Upper lobe of left lung (tissue), 6 donors: ENCODE measurements at regions not wholly inside any gene's neighbourhood (a gene's known extent, or its start where the extent isn't known, plus 50 kb on each side); places are given as distances from the start of the nearest gene placed in this dataset.
A peak's percentile ranks its signal among the peaks of the same experiment; 100 is the strongest.

Source experiments
- ATAC-seq, 2 donors: fragments of 200-7000 bp; cut with Tn5 transposase; one replicate each; pipeline ENCODE4 v1.9.1; 2022; ENCODE audit warnings: mild to moderate bottlenecking in 2 of 2, moderate library complexity in 2 of 2; ENCODE audit not compliant: low FRiP score in 2 of 2
- DNase-seq, 2 donors: peaks; one replicate each; pipeline ENCODE4 v3.0.0-alpha.2; 2019 to 2020
- H3K27ac ChIP-seq, 4 donors: fragments of 200-600 bp; sonication (generic); one replicate each; pipeline ENCODE4 v1.5.1; 2016 to 2019
- H3K27me3 ChIP-seq, 4 donors: fragments of 200-600 bp; sonication (generic); one replicate each; pipeline ENCODE4 v1.5.1; 2017 to 2019
- H3K36me3 ChIP-seq, 4 donors: fragments of 200-600 bp; sonication (generic); one replicate each; pipeline ENCODE4 v1.5.1; 2016 to 2019
- H3K4me1 ChIP-seq, 4 donors: fragments of 200-600 bp; sonication (generic); one replicate each; pipeline ENCODE4 v1.5.1; 2018 to 2019
- H3K4me3 ChIP-seq, 4 donors: fragments of 200-600 bp; sonication (generic); one replicate each; pipeline ENCODE4 v1.5.1; 2017 to 2019; ENCODE audit warnings: mild to moderate bottlenecking in 2 of 4, moderate library complexity in 1 of 4
- H3K9me3 ChIP-seq, 4 donors: fragments of 200-600 bp; sonication (generic); one replicate each; pipeline ENCODE4 v1.5.1; 2018 to 2019
- CTCF ChIP-seq, 6 experiments: fragments of 450-650 bp in 4 of 6; fragments of 200-600 bp in 2 of 6; sonication (generic) in 2 of 6; IDR thresholded peaks; one replicate each; pipeline ENCODE4 v1.5.1; 2016 to 2019; ENCODE audit warnings: antibody characterized with exemption in 6 of 6
- EP300 ChIP-seq, 4 donors: sonication (generic); formaldehyde crosslinking; IDR thresholded peaks; one replicate each; pipeline ENCODE4 v1.5.1; 2017; ENCODE audit warnings: antibody characterized with exemption in 4 of 4, control low read depth in 2 of 4
- POLR2A ChIP-seq, 4 donors: fragments of 450-650 bp; IDR thresholded peaks; one replicate each; pipeline ENCODE4 v1.5.1; 2016 to 2017; ENCODE audit warnings: antibody characterized with exemption in 4 of 4, mild to moderate bottlenecking in 2 of 4
- POLR2AphosphoS5 ChIP-seq, 2 donors: sonication (generic); formaldehyde crosslinking; IDR thresholded peaks; one replicate each; pipeline ENCODE4 v1.5.1; 2017; ENCODE audit warnings: antibody characterized with exemption in 2 of 2
- WGBS, 2 donors: methylation state at CpG; one replicate each; pipeline ENCODE4 v1.1.5; 2017 to 2018; 5-methylcytosine and 5-hydroxymethylcytosine counted together
- donor health status: DM: no; HTN: no; CAD: no; lungs with moderate emphysema.
- donor health status: DM: no; HTN: yes; CAD: no; lungs with severe emphysema.

DNA sequence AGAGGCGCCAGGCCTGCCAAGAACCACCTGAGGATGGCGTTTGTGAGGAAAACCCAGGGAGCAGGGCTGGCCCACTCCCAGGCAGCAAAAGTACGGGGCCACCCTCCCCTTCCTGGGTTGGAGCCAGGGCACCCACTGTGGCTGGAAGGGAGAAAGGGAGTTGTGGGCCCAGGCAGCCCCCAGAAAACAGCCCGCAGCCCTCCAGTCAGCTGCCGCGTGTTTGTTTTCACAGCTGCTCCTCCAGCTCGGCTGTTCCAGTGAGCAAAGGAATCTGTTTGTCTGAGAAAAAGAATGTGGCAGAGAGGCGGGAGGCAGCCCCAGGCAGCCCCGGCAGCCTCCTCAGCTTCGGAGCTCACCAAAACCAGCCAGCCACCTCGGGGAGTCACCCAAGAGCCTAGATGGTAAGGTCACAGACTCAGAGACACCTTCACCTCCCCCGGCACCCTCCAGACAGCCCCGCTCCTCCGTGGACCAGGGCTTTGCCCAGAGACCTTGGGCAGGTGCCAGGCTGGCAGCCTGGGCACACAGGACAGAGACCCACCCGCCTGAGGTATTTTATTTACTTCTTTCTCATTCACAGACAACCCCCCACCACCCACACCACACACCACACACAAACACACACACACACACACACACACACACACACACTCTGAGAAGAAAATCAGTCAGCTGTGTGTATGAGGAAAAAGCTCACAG lies 338.1 kb downstream of the BCOR start:
- peak overlapping the region in 3 of 4 donors; percentile 5 to 36 (median 30) for H3K27ac ChIP-seq
- H3K36me3 ChIP-seq, result no peaks in the 10 kb centered on the region
- 45 to 55% methylated on average over 8 to 15 of the region's 15 CpGs for WGBS, 2 donors
- no peak overlapping the region for H3K4me3 ChIP-seq
- no peaks in the 10 kb centered on the region for H3K9me3 ChIP-seq
- peaks cover 2 to 4% (median 4%) of the 10 kb centered on the region in 4 donors for H3K4me1 ChIP-seq
- TF ChIP-seq POLR2A (IDR thresholded peaks at IDR 0.05) (no peak), CTCF (IDR thresholded peaks at IDR 0.05) (no peak)
- H3K27me3 ChIP-seq, result no peaks in the 10 kb centered on the region
- ATAC-seq (peak; percentile 5 to 24), DNase-seq (no peak)

- H3K27me3 ChIP-seq, result no peaks in the 10 kb centered on the region
- no peak for TF ChIP-seq EP300 (IDR thresholded peaks at IDR 0.05)
- no peak for TF ChIP-seq POLR2AphosphoS5 (IDR thresholded peaks at IDR 0.05)
- no peak for TF ChIP-seq POLR2A (IDR thresholded peaks at IDR 0.05)
- TF ChIP-seq CTCF (IDR thresholded peaks at IDR 0.05), result no peak
- no peaks in the 10 kb centered on the region for H3K9me3 ChIP-seq
- H3K4me3 ChIP-seq, result no peak overlapping the region
- ATAC-seq (no peak), DNase-seq (no peak)
- H3K36me3 ChIP-seq, result no peaks in the 10 kb centered on the region
- H3K4me1 ChIP-seq, result peaks cover 0 to 4% (median 2%) of the 10 kb centered on the region in 4 donors
- H3K27ac ChIP-seq, result no peak overlapping the region
- 58 to 92% methylated on average over 2 to 3 of the region's 3 CpGs for WGBS, 2 donors
These were observed 336.8 kb downstream of the BCOR start for GRCh38 chrX:39760930-39761329.

- WGBS, 2 donors, result 87 to 92% methylated on average over 5 of the region's 5 CpGs
- Histone ChIP-seq H3K4me1 (peaks cover 0 to 4% (median 2%) of the 10 kb centered on the region in 4 donors), H3K27ac (no peak overlapping the region), H3K36me3 (no peaks in the 10 kb centered on the region), H3K9me3 (no peaks in the 10 kb centered on the region), H3K4me3 (no peak overlapping the region), H3K27me3 (no peaks in the 10 kb centered on the region)
- no peak for TF ChIP-seq POLR2AphosphoS5 (IDR thresholded peaks at IDR 0.05)
- no peak for TF ChIP-seq EP300 (IDR thresholded peaks at IDR 0.05)
- no peak for TF ChIP-seq POLR2A (IDR thresholded peaks at IDR 0.05)
- no peak for TF ChIP-seq CTCF (IDR thresholded peaks at IDR 0.05)
- no peak for ATAC-seq
- DNase-seq, result no peak
These were observed 335.4 kb downstream of the BCOR start for GRCh38 chrX:39762266-39762841.

DNA sequence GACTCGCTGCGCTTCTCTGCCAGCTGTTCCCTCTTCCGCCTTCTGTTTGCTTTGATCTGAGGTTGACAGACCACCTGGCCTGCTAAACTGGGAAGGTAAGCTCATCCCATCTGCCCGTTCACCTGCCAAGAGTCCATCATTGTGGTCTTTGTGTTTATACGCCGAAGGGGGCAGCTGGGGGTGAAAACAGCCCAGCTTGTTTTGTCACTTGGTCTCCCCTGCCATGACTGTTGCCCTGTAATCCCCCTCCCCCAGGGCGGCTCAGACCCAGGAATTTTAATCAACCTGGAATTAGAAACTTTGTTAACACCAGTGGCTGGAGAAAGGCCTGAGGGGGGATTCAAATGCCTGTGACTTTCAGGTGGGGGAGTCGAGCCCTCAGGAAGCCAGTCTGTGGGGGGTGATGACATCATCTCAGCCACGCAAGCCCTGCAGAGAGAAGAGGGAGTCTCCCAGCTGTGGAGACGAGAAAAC lies 333.3 kb downstream of the BCOR start:
- TF ChIP-seq POLR2AphosphoS5 (IDR thresholded peaks at IDR 0.05) (no peak), CTCF (IDR thresholded peaks at IDR 0.05) (no peak), POLR2A (IDR thresholded peaks at IDR 0.05) (no peak), EP300 (IDR thresholded peaks at IDR 0.05) (no peak)
- Histone ChIP-seq H3K36me3 (no peaks in the 10 kb centered on the region), H3K9me3 (no peaks in the 10 kb centered on the region), H3K27me3 (no peaks in the 10 kb centered on the region), H3K4me3 (no peak overlapping the region), H3K27ac (no peak overlapping the region), H3K4me1 (peaks cover 0 to 4% (median 2%) of the 10 kb centered on the region in 4 donors)
- no peak for ATAC-seq
- WGBS, 2 donors, result 71 to 88% methylated on average over 5 to 10 of the region's 10 CpGs
- DNase-seq, result no peak
